ENCODE measurements at regions not wholly inside any gene's neighbourhood (a gene's known extent, or its start where the extent isn't known, plus 50 kb on each side); places are given as distances from the start of the nearest gene placed in this dataset.

DNA sequence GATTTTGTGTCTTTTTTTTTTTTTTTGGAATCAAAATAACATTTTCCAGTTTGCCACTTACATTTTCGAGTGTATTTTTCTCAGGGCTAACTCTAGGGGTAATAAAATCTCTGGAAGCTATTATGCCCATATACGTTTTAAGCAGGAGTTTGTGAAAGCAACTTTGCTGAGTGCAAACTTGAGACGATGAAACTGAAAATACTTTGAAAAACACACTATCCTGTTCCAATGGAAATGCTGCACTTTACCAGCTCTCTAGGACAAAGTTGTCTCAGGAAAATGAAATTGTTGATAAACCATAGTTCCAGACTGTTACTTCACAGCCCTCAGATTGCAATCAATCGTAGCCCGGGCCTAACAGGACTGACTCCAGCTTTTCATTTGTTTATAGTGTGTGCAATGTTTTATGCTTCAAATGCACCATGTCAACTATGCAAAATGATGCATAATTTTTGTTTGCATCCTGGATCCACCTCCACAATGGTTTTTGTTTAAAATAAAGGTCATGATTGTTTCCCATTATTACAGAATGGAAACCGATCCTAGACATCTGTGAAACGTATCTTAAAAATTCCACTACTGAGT, 220.6 kb upstream of the PKN2 start:
- no peak overlapping the region for H3K4me3 ChIP-seq (ENCODE audit: low read length in 3 of 3)
- H3K9me3 ChIP-seq (ENCODE audit: control insufficient read depth in 3 of 3, low read length in 3 of 3): no peaks in the 10 kb centered on the region
- no peak overlapping the region for H3K9ac ChIP-seq (ENCODE audit: low read depth in 1 of 3, low read length in 3 of 3)
- H3K27ac ChIP-seq (ENCODE audit: low read depth, low read length): no peak overlapping the region
- peaks cover 0 to 9% (median 3%) of the 10 kb centered on the region in 3 donors for H3K27me3 ChIP-seq (ENCODE audit: control insufficient read depth in 3 of 3, insufficient read depth in 3 of 3, low read length in 3 of 3)
- no peaks in the 10 kb centered on the region for H3K4me1 ChIP-seq (ENCODE audit: control insufficient read depth in 3 of 3, insufficient read depth in 3 of 3, low read length in 3 of 3)
- H3K36me3 ChIP-seq (ENCODE audit: control insufficient read depth in 3 of 3, insufficient read depth in 3 of 3, low read length in 3 of 3): no peaks in the 10 kb centered on the region

DNA sequence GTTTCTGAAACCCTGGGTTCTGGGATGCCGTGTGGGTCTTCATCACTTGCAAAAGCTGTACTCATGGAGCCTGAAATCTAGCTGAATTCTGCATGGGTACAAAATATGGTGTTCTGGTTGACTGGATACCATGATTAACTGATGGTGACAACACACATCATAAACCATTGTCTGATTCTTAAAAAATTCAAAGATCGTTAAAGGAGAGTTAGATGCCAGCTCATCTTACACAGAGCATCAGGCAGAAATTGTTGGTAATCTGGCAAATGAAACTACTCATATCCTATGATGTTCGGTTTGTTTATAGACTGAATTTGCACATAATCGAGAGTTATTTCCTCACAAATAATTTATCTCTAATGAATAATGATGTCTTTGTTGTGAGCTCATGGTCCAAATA, 218.1 kb upstream of the PKN2 start:
- Histone ChIP-seq H3K9ac (ENCODE audit: low read depth in 1 of 3, low read length in 3 of 3) (no peak overlapping the region), H3K36me3 (ENCODE audit: control insufficient read depth in 3 of 3, insufficient read depth in 3 of 3, low read length in 3 of 3) (no peaks in the 10 kb centered on the region), H3K27me3 (ENCODE audit: control insufficient read depth in 3 of 3, insufficient read depth in 3 of 3, low read length in 3 of 3) (peaks cover 0 to 4% (median 0%) of the 10 kb centered on the region in 3 donors), H3K27ac (ENCODE audit: low read depth, low read length) (no peak overlapping the region), H3K4me1 (ENCODE audit: control insufficient read depth in 3 of 3, insufficient read depth in 3 of 3, low read length in 3 of 3) (no peaks in the 10 kb centered on the region), H3K9me3 (ENCODE audit: control insufficient read depth in 3 of 3, low read length in 3 of 3) (no peaks in the 10 kb centered on the region), H3K4me3 (ENCODE audit: low read length in 3 of 3) (no peak overlapping the region)

DNA sequence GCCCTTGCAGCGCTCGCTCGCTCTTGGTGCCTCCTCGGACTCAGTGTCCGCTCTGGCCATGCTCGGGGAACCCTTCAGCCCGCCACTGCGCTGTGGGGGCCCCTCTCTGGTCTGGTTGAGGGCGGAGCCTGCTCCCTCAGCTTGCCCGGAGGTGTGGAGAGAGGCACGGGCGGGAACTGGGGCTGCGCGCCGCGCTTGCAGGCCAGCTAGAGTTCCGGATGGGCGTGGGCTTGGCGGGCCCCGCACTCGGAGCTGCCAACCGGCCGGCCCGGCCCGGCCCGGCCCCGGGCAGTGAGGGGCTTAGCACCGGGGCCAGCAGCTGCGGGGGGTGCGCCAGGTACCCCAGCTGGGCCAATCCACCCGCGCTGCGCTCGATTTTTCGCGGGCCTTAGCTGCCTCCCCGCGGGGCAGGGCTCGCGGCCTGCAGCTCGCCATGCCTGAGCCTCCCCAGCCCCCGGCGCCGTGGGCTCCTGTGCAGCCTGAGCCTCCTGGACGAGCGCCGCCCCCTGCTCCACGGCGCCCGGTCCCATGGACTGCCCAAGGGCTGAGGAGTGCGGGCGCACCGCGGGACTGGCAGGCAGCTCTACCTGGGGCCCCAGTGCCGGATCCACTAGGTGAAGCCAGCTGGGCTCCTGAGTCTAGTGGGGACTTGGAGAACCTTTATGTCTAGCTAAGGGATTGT, 217.0 kb upstream of the PKN2 start:
- Histone ChIP-seq H3K27ac (ENCODE audit: low read depth, low read length) (no peak overlapping the region), H3K9me3 (ENCODE audit: control insufficient read depth in 3 of 3, low read length in 3 of 3) (no peaks in the 10 kb centered on the region), H3K4me3 (ENCODE audit: low read length in 3 of 3) (no peak overlapping the region), H3K27me3 (ENCODE audit: control insufficient read depth in 3 of 3, insufficient read depth in 3 of 3, low read length in 3 of 3) (no peaks in the 10 kb centered on the region), H3K36me3 (ENCODE audit: control insufficient read depth in 3 of 3, insufficient read depth in 3 of 3, low read length in 3 of 3) (no peaks in the 10 kb centered on the region), H3K9ac (ENCODE audit: low read depth in 1 of 3, low read length in 3 of 3) (no peak overlapping the region), H3K4me1 (ENCODE audit: control insufficient read depth in 3 of 3, insufficient read depth in 3 of 3, low read length in 3 of 3) (no peaks in the 10 kb centered on the region)

DNA sequence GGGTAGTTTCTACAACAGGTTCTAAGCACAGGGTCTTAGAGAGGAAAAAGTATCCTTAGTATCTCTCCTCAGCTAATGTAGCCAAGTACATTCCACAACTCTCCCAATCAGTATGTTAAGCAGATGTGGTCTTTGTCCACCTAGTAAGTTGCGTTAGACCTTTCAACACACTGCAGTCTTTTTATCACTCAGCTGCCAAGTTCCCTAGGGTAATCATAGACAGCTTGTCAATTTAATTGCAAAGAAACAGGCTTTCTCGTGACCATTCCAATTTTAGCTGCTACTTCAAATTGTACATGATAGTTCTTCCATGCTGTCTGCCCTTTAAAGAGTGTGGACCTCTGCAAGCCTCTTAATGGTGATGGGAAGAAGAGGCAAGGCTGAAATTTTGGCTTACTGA, 211.8 kb upstream of the PKN2 start:
- H3K9ac ChIP-seq (ENCODE audit: low read depth in 1 of 3, low read length in 3 of 3): no peak overlapping the region
- no peak overlapping the region for H3K27ac ChIP-seq (ENCODE audit: low read depth, low read length)
- H3K4me1 ChIP-seq (ENCODE audit: control insufficient read depth in 3 of 3, insufficient read depth in 3 of 3, low read length in 3 of 3): no peaks in the 10 kb centered on the region
- no peaks in the 10 kb centered on the region for H3K27me3 ChIP-seq (ENCODE audit: control insufficient read depth in 3 of 3, insufficient read depth in 3 of 3, low read length in 3 of 3)
- H3K36me3 ChIP-seq (ENCODE audit: control insufficient read depth in 3 of 3, insufficient read depth in 3 of 3, low read length in 3 of 3): no peaks in the 10 kb centered on the region
- H3K4me3 ChIP-seq (ENCODE audit: low read length in 3 of 3): no peak overlapping the region
- no peaks in the 10 kb centered on the region for H3K9me3 ChIP-seq (ENCODE audit: control insufficient read depth in 3 of 3, low read length in 3 of 3)

DNA sequence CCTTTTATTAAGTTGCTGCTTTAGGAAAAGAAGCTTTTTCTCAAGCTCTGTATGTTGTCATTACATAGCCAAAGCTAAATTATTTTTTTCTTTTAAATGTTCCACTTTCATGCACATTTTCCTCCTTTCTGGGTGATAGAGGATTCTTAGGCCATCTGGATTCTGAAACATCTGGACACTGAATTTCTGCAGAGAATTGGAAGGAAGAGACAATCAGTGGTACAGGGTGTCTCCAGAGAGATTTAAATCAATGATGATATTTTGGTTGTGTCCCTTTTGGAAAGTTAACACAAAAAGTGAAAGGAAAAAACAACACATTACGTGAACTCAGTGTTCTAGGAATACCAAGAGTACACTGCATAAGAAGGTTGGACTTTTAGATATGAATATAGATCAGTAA, 211.4 kb upstream of the PKN2 start:
- Histone ChIP-seq H3K27ac (ENCODE audit: low read depth, low read length) (no peak overlapping the region), H3K4me3 (ENCODE audit: low read length in 3 of 3) (no peak overlapping the region)

DNA sequence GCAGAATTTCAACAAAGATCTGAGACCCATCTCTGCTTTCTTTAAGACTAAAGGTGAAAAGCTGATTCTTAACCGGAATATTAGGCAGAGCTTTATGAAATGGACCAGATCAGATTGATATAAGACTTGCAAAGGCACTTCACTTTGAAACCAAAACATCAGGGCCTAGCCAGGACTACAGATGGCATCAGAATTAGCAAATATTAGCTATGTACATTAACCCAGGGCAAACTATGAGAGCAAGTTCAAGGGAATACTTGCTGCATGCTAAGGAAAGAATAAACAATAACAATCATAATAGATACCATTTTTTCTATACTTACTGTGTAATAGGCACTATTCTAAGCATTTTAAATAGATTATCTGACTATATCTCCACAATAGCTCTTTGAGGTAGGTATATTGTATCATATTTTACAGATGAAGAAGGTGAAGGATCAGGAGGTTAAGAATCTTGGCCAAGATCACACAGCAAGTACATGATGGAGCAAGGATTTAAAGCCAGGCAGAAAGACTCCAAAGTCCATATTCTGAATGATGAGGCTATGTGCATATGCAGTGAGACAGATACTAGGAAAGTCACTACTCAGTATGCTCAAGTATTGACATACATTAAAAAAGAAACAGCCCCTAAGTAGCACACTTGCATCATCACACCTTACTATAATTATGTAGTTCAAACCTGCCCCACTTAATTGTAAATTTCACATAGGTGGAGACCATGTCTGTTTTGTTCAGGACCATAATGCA, 209.3 kb upstream of the PKN2 start:
- H3K27ac ChIP-seq (ENCODE audit: low read depth, low read length): no peak overlapping the region
- H3K4me3 ChIP-seq (ENCODE audit: low read length in 3 of 3): no peak overlapping the region
- H3K4me1 ChIP-seq (ENCODE audit: control insufficient read depth in 3 of 3, insufficient read depth in 3 of 3, low read length in 3 of 3): no peaks in the 10 kb centered on the region
- no peaks in the 10 kb centered on the region for H3K36me3 ChIP-seq (ENCODE audit: control insufficient read depth in 3 of 3, insufficient read depth in 3 of 3, low read length in 3 of 3)
- no peaks in the 10 kb centered on the region for H3K9me3 ChIP-seq (ENCODE audit: control insufficient read depth in 3 of 3, low read length in 3 of 3)
- H3K27me3 ChIP-seq (ENCODE audit: control insufficient read depth in 3 of 3, insufficient read depth in 3 of 3, low read length in 3 of 3): no peaks in the 10 kb centered on the region
- no peak overlapping the region for H3K9ac ChIP-seq (ENCODE audit: low read depth in 1 of 3, low read length in 3 of 3)

More for the DNA sequence above, 211.4 kb upstream of the PKN2 start:
- Histone ChIP-seq H3K9me3 (ENCODE audit: control insufficient read depth in 3 of 3, low read length in 3 of 3) (no peaks in the 10 kb centered on the region), H3K9ac (ENCODE audit: low read depth in 1 of 3, low read length in 3 of 3) (no peak overlapping the region), H3K4me1 (ENCODE audit: control insufficient read depth in 3 of 3, insufficient read depth in 3 of 3, low read length in 3 of 3) (no peaks in the 10 kb centered on the region), H3K36me3 (ENCODE audit: control insufficient read depth in 3 of 3, insufficient read depth in 3 of 3, low read length in 3 of 3) (no peaks in the 10 kb centered on the region), H3K27me3 (ENCODE audit: control insufficient read depth in 3 of 3, insufficient read depth in 3 of 3, low read length in 3 of 3) (no peaks in the 10 kb centered on the region)

DNA sequence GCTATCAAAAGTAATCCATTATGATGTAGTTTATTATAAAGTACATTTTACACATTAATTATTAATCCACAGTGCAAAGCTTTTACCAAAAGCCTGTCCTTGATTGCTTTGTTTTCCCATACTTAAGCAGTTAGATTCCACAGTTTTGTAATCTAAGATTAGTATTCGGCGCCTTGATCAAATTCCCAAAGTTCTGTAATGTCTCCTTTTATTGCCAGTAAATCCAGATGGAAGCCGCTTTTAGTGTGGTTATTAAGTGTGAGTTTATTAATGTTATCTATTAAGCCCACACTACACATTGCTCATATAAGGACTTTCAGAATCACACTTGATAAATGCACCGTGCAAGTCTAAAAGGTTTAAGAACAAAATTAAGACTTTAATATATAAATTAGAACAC, 199.2 kb upstream of the PKN2 start:
- no peak overlapping the region for H3K4me3 ChIP-seq (ENCODE audit: low read length in 3 of 3)
- no peaks in the 10 kb centered on the region for H3K27me3 ChIP-seq (ENCODE audit: control insufficient read depth in 3 of 3, insufficient read depth in 3 of 3, low read length in 3 of 3)
- H3K4me1 ChIP-seq (ENCODE audit: control insufficient read depth in 3 of 3, insufficient read depth in 3 of 3, low read length in 3 of 3): no peaks in the 10 kb centered on the region
- no peaks in the 10 kb centered on the region for H3K36me3 ChIP-seq (ENCODE audit: control insufficient read depth in 3 of 3, insufficient read depth in 3 of 3, low read length in 3 of 3)
- no peak overlapping the region for H3K9ac ChIP-seq (ENCODE audit: low read depth in 1 of 3, low read length in 3 of 3)
- H3K27ac ChIP-seq (ENCODE audit: low read depth, low read length): no peak overlapping the region
- H3K9me3 ChIP-seq (ENCODE audit: control insufficient read depth in 3 of 3, low read length in 3 of 3): no peaks in the 10 kb centered on the region

DNA sequence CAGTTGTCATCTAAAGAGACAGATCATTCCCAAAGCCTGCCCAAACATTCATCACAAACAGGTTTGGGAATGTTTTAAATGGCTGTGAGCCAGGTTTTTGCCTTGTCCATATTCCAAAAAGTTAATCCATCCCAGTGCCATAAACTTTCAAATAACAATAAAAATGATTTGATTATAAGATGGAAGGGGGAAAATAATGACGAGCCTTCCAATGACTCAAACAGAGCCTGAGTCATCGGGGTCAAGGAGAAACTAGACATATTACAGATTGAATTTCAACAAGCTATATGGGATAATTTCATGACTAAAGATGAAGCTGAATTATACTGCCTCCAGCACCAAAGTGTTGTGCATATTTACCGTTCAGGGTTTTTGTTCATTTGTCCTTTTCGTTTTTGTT, 195.8 kb upstream of the PKN2 start:
- H3K9ac ChIP-seq (ENCODE audit: low read depth in 1 of 3, low read length in 3 of 3): no peak overlapping the region
- no peaks in the 10 kb centered on the region for H3K36me3 ChIP-seq (ENCODE audit: control insufficient read depth in 3 of 3, insufficient read depth in 3 of 3, low read length in 3 of 3)
- no peak overlapping the region for H3K4me3 ChIP-seq (ENCODE audit: low read length in 3 of 3)
- no peak overlapping the region for H3K27ac ChIP-seq (ENCODE audit: low read depth, low read length)
- H3K9me3 ChIP-seq (ENCODE audit: control insufficient read depth in 3 of 3, low read length in 3 of 3): no peaks in the 10 kb centered on the region
- H3K27me3 ChIP-seq (ENCODE audit: control insufficient read depth in 3 of 3, insufficient read depth in 3 of 3, low read length in 3 of 3): no peaks in the 10 kb centered on the region
- H3K4me1 ChIP-seq (ENCODE audit: control insufficient read depth in 3 of 3, insufficient read depth in 3 of 3, low read length in 3 of 3): no peaks in the 10 kb centered on the region

DNA sequence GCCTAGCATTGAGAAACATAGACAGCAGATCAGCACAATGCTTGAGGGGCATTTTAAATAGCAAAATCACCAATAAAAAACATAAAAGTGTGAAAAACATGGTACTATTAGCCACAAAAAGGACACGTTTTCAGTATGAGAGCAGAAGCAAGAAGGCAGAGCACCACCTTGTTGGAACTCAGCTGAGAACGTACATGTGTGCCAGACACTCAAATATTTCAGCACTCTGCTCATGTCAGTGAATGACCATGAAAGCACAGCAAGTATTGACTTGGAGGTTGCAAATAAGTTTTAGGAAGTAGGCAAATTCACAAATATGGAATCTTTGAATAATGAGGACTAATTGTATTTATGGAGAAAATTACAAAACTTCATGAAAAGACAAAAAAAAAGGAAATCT, 193.4 kb upstream of the PKN2 start:
- Histone ChIP-seq H3K9ac (ENCODE audit: low read depth in 1 of 3, low read length in 3 of 3) (no peak overlapping the region), H3K27ac (ENCODE audit: low read depth, low read length) (no peak overlapping the region), H3K4me3 (ENCODE audit: low read length in 3 of 3) (no peak overlapping the region), H3K27me3 (ENCODE audit: control insufficient read depth in 3 of 3, insufficient read depth in 3 of 3, low read length in 3 of 3) (no peaks in the 10 kb centered on the region), H3K4me1 (ENCODE audit: control insufficient read depth in 3 of 3, insufficient read depth in 3 of 3, low read length in 3 of 3) (no peaks in the 10 kb centered on the region), H3K9me3 (ENCODE audit: control insufficient read depth in 3 of 3, low read length in 3 of 3) (no peaks in the 10 kb centered on the region), H3K36me3 (ENCODE audit: control insufficient read depth in 3 of 3, insufficient read depth in 3 of 3, low read length in 3 of 3) (no peaks in the 10 kb centered on the region)

DNA sequence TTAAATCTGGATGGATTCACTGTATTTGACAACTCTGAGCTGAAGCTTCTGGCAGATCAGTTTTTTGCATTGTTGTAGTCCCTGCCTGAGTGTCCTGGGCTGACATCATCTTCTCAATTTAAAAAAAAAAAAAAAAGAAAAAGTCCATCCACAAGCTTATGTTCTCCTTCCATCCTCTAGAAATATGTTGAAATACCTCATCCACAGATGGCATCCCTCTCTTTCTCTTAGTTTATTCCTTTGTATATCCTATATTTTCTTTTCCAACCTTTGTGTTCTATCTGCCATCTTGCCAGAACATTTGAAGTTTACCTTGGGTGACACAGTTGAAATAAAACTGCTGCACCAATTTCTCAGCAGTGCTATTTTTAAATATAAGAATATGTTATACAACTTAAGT, 184.4 kb upstream of the PKN2 start:
- H3K27me3 ChIP-seq (ENCODE audit: control insufficient read depth in 3 of 3, insufficient read depth in 3 of 3, low read length in 3 of 3): no peaks in the 10 kb centered on the region
- H3K36me3 ChIP-seq (ENCODE audit: control insufficient read depth in 3 of 3, insufficient read depth in 3 of 3, low read length in 3 of 3): no peaks in the 10 kb centered on the region
- no peak overlapping the region for H3K27ac ChIP-seq (ENCODE audit: low read depth, low read length)
- H3K4me1 ChIP-seq (ENCODE audit: control insufficient read depth in 3 of 3, insufficient read depth in 3 of 3, low read length in 3 of 3): no peaks in the 10 kb centered on the region
- H3K9me3 ChIP-seq (ENCODE audit: control insufficient read depth in 3 of 3, low read length in 3 of 3): no peaks in the 10 kb centered on the region
- no peak overlapping the region for H3K4me3 ChIP-seq (ENCODE audit: low read length in 3 of 3)
- H3K9ac ChIP-seq (ENCODE audit: low read depth in 1 of 3, low read length in 3 of 3): no peak overlapping the region

Data from skeletal muscle tissue (tissue), 3 donors.